ENCODE measurements at regions not wholly inside any gene's neighbourhood (a gene's known extent, or its start where the extent isn't known, plus 50 kb on each side); places are given as distances from the start of the nearest gene placed in this dataset.
"Not testable (repeated sequence)": the region's sequence is repeated elsewhere in the genome, so short reads cannot be mapped to it uniquely, and the experiment has no call there.

DNA sequence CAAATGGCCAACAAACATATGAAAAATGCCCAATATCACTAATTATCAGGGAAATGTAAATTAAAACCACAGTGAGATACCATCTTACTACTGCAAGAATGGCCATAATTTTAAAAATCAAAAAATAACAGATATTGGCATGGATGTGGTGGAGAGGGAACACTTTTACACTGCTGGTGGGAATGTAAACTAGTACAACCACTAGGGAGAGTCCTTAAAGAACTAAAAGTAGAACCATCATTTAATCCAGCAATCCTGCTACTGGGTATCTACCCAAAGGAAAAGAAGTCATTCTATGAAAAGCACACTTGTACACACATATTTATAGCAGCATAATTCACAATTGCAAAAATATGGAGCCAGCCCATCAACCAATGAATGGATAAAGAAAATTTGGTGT is 459.7 kb downstream of the GXYLT1 start:
- DNase-seq (ENCODE audit: low read depth in 1 of 2, low spot score in 1 of 2) = no peak

DNA sequence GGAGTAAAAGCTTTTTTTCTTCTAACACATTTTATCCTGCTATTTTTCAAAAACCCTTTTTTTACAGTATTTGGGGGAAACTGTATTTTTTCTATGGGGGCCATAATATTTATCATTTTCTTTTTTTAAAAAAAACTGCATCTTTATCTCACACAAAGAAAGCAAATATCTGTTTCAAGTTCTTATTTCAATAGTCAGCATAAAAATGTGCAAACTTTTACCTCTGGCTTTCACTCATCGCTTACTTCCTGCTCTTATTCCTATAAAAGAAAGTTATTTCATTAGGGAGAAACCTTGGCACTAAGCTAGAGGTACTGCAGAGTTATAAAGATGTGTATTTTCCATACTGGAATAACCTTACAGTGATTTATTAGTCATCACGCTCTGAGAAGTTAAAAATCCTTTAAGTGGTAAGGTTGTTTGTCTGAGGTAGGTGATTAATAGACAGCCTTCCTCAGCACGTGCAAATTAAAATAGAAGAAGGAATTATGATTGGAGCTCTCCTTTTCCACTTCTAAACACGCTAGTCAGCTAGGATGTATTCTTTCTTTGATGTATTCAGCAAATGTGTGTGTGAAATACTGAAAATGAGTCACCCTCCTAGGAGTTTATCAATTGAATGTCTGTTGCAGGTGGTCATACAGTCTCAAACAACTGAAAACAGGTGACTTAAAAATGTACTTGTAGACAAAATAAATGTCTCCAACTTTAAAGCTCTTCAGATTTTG is 461.0 kb downstream of the GXYLT1 start:
- no peak for DNase-seq (ENCODE audit: low read depth in 1 of 2, low spot score in 1 of 2)

DNA sequence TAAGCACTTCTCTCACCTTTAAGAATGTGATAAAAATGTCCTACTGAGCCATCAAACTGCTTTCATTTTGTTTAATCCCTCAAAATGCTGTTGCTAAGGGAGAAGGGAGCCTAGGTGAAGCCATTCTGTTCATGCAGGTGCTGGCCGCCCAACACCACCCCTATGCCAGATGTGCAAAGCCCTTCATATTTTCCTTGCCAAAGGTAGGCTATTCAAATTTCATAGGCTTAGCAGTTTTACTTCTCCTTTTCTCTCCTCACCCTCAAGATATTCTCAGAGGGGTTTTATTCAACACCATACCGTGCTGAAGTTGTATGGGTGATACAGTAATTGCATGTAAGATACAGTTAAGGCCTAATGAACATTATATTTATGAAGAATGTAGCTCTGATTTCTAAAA is 461.7 kb downstream of the GXYLT1 start:
- no peak for DNase-seq (ENCODE audit: low read depth in 1 of 2, low spot score in 1 of 2)

DNA sequence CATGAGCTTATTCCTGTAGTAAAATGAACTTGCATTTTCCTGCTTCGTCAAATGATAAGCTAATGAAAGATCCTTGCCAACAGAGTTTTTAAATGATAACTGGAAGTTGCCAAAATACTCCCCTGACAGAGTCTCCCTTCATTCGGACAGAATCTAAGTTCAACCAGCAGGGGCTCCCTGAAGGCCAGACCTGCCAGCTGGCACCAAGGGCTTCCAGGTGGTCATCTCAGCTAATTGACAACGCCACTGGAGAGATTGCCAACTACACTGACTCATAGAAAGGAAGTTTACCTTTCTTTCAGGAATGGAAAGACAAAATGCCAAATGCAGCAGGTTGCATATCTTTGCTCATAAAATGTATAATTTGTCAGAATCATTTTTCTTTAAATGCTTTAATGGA is 462.8 kb downstream of the GXYLT1 start:
- no peak for DNase-seq (ENCODE audit: low read depth in 1 of 2, low spot score in 1 of 2)

- no peak for DNase-seq (ENCODE audit: low read depth in 1 of 2, low spot score in 1 of 2)
Measured at GRCh38 chr12:41680155-41680554, 464.5 kb downstream of the GXYLT1 start.

DNA sequence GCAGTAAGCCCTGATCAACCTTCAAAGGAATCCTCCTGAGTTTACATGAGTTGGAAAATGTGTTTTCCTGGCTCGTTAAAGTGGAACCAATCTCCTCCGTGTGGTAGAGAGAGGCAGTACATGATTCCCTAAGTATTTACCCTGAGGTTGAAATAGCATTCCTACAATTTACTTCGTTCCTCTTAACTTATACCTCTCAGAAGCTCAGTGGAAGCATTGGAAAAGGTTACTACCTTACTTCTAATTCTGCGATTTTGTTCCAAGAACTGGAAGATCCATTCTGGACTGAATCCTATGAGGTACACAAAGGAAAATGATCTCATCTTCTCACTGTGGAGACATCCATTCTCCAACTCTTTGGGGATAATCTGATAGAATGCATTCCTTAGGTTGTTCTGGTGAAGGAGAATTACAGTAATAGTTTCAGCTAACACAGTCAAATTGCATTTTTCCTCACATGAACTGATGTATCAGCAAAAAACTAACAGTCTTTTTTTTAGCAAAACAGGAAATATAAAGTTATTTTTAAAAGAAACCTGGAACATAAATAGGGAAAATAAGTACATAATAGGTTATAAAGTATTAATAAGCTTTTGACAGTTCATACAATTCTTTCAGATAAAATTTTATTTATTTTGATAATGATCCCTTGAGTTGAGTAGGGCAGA is 475.6 kb downstream of the PDZRN4 start:
- DNase-seq (ENCODE audit: low read depth in 1 of 2, low spot score in 1 of 2) = no peak

GRCh38 chr12:41661141-41661765 is 473.1 kb downstream of the PDZRN4 start:
- no peak for DNase-seq (ENCODE audit: low read depth in 1 of 2, low spot score in 1 of 2)

- no peak for DNase-seq (ENCODE audit: low read depth in 1 of 2, low spot score in 1 of 2)
Measured at GRCh38 chr12:41656454-41656853, 468.3 kb downstream of the PDZRN4 start.

DNA sequence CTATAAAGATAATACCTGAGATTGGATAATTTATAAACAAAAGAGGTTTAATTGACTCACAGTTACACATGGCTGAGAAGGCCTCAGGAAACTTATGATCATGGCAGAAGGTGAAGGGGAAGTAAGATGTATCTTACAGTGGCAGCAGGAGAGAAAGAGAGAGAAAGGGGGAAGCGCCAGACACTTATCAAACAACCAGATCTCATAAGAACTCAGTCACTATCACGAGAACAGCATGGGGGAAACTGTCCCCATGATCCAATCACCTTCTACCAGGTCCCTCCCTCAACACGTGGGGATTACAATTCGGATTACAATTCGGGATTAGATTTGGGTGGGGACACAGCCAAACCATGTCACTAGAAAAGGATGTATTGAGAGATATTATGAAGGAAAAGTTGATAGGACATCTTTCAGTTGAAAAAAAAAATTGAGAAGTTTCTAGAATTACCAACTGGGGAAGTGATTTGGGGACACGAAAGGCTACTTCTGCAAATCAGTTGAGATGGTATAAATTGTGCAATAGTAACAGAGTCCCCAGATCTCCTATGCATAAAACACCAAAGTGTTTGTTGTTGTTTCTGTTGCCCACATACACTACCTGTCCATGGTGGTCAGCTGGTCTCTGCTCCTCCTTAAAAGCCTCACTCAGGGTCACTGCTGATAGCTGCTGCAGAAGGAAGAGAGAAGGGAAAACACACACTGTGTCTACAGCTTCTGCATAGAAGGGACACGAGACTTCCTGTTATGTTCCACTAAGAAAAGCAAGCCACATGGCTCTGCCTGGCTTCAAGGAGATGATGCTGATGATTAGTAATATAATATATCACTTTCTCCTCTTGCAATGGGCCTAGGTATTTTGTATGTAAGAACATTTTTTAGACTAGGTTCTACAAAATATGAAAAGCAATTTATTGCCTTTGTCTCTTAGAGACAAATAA is 465.5 kb downstream of the PDZRN4 start:
- DNase-seq (ENCODE audit: low read depth in 1 of 2, low spot score in 1 of 2) = no peak

DNA sequence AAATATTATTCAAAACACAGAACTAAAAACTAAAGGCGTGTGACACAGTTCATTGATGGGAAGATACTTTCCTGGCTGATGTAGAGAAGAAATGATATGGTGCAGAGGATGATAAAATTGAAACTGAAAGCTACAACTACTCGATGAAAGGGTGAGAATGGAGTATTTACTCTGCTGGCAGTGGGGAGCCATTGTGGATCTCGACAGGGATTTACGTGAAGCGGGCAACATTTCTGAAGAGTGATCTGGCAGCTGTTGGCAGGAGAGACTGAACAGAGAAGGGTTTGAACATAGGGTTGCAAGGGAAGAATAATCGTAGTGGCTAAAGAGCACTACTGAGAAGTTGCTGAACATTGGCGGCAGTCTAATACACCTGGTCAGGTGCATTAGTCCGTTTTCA is 464.9 kb downstream of the PDZRN4 start:
- no peak for DNase-seq (ENCODE audit: low read depth in 1 of 2, low spot score in 1 of 2)

DNA sequence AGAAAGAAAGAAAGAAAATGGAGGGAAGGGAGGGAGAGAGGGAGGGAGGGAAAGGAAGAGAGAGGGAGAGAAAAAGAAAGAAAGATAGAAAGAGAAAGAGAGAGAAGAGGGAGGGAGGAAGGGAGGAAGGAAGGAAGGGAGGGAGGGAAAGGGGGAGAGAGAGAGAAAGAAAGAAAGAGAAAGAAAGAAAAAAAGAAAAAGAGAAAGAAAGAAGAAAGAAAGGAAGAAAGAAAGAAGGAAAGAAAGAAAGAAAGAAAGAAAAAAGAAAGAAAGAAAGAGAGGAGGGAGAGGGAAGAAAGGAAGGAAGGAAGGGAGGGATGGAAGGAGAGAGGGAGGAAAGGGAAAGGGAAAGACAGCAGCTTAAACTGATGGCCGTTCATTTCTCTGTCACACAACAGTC is 457.5 kb downstream of the PDZRN4 start:
- DNase-seq (ENCODE audit: low read depth in 1 of 2, low spot score in 1 of 2) = no peak

DNA sequence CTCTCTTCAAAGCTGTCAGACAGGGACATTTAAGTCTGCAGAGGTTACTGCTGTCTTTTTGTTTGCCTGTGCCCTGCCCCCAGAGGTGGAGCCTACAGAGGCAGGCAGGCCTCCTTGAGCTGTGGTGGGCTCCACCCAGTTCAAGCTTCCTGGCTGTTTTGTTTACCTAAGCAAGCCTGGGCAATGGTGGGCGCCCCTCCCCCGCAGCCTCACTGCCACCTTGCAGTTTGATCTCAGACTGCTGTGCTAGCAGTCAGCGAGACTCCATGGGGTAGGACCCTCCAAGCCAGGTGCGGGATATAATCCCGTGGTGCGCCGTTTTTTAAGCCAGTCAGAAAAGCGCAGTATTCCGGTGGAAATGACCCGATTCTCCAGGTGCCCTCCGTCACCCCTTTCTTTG is 454.7 kb downstream of the PDZRN4 start:
- DNase-seq (ENCODE audit: low read depth in 1 of 2, low spot score in 1 of 2) = not testable (repeated sequence)

DNA sequence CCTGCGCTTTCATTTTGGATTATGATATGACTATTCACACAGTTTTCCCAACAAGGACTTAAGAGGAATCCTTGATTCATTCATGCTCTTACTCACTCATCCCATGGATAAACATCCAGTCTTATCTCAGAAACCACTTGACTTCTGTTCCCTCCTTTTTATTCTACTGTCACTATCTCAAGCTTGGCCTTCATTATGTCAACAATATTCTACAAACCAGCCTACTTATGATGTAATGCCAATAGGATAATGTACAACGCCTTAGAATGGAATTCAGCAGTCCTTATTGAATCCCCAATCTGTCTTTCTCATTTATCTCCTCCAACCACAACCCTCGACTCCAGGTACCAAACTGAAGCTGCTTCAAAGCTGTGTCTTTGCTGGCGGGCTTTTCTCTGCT is 448.5 kb downstream of the PDZRN4 start:
- no peak for DNase-seq (ENCODE audit: low read depth in 1 of 2, low spot score in 1 of 2)

DNA sequence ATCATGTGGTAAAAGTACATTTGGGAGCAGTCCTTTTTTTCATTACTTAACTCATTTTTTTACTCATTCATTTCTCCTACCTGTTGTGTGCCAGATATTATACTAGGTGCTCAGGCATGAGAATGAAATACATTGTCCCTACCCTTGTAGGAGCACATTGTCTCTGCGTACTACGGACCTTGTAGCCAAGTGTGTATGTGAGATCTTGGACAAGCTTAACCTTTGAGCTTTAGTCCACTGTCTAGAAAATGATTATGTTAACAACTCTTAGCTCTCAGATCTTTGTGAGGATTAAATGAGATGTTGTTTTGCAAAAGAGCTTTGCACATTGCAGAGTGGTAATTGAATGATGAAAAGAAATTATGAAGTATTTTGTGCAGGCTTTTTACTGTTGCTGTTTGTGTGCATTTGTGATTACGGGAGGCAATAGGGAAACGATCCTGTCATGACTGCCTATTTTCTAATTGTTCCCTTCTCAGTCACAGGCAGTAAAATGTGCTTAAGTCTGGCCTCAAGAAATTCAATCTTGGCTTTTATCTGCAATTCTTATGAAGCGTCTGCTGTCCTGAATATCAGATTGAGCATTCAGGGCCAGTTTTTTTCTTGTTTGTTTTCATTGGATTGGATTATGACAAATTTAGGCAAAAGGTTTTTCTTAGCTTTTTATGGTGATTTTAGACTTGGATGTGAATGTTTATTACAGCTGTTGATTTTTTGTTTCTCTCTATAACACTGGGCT is 447.7 kb downstream of the PDZRN4 start:
- DNase-seq (ENCODE audit: low read depth in 1 of 2, low spot score in 1 of 2) = no peak

DNA sequence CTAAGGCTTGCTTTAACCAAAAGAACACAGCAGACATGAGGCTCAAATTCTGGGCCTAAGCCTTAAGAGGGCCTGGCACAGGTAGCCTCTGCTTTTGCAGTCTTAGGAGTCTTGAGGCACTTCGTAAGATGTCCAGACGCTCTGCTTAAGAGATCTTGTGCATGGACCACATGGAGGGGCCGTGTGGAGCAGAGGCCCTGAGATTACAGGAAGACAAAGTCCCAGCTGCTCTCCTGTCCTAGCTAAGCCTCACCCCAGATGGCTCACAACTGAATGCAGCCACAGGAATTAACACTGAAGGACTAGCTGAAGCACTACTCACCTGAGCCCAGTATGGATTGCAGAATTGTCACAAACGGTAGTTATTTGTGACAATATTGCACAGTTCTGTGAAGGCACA is 446.0 kb downstream of the PDZRN4 start:
- no peak for DNase-seq (ENCODE audit: low read depth in 1 of 2, low spot score in 1 of 2)

DNA sequence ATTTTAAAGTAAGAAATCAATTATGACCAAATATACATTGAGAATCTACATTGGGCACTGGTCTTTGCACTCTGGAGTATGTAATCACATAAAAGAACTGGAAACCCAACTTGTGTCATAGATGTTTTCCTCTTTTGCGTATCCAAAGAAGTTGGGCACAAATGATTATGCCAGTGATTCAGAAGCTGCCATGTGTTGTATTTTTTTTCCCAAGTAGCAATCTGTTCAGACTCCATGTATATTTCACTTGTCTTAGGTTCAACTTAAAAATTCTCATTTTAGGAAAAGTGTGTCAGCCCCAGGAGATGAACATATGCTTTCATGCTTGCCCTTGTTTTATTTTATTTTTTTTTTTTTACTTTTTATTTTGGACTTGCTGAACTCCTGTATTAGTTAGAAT is 441.5 kb downstream of the PDZRN4 start:
- no peak for DNase-seq (ENCODE audit: low read depth in 1 of 2, low spot score in 1 of 2)

DNA sequence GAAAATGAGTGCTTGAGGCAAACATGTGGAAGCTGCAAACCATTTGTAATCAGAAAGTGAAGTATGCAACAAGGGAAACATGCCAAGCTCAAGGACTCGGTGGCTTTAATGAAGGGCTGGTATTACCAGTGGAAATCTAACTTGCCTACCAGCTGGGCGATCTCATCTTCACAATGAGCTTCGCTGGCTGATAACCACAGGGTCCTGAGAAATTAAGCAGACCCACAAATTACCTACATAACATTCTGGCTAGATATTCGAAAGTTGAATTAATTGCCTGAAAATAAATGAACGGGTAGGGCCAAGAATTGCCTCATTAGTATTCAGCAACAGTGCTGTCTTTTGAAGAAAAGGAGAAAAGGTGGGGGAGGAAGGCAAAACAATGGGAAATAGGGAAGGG is 439.4 kb downstream of the PDZRN4 start:
- no peak for DNase-seq (ENCODE audit: low read depth in 1 of 2, low spot score in 1 of 2)

DNA sequence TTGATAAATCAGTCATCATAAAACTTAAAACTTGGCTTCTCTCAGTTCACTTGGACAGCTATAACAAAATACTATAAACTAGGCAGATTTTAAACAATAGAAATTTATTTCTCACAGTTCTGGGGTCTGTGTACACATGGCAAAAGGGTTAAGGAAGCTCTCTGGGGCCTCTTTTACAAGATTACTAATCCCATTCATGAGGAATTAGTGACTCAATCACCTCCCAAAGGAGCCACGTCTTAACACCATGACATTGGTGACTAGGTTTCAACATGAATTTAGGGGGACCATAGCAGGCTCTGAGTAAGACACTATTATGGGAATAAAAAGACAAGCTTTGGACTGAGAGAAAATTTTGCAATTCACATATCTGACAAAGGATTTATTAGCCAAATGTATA is 436.5 kb downstream of the PDZRN4 start:
- DNase-seq (ENCODE audit: low read depth in 1 of 2, low spot score in 1 of 2) = no peak

Measured in activated CD4-positive, alpha-beta T cell treated with anti-CD3 and anti-CD28 coated beads, Interleukin-2, amount 50 U/mL, for 24 hours (primary cell).